Smooth muscle cell (in vitro differentiated cells): ENCODE measurements at regions not wholly inside any gene's neighbourhood (a gene's known extent, or its start where the extent isn't known, plus 50 kb on each side); places are given as distances from the start of the nearest gene placed in this dataset.
"Not testable (repeated sequence)": the region's sequence is repeated elsewhere in the genome, so short reads cannot be mapped to it uniquely, and the experiment has no call there.

Source experiments
- DNase-seq: peaks from one replicate; lab custom pipeline; 2025; ENCODE audit not compliant: unreplicated experiment; lab: John Stamatoyannopoulos, UW
- H2AFZ ChIP-seq: fragments of 200-600 bp; sonication (generic); 2 replicates; pipeline ENCODE4 v1.6.0; 2016; ENCODE audit warnings: antibody characterized with exemption, low read depth, mild to moderate bottlenecking
- H3F3A ChIP-seq: fragments of 200-600 bp; sonication (generic); 2 replicates; pipeline ENCODE4 v1.6.0; 2017; ENCODE audit warnings: antibody characterized with exemption, low read depth
- H3K27ac ChIP-seq: fragments of 200-600 bp; sonication (generic); 2 replicates; pipeline ENCODE4 v1.5.1; 2016; ENCODE audit warnings: low read depth, mild to moderate bottlenecking
- H3K27me3 ChIP-seq: fragments of 200-600 bp; sonication (generic); 2 replicates; pipeline ENCODE4 v1.6.1; 2016; ENCODE audit warnings: low read depth, mild to moderate bottlenecking
- H3K36me3 ChIP-seq: fragments of 200-600 bp; sonication (generic); 2 replicates; pipeline ENCODE4 v1.5.1; 2016; ENCODE audit warnings: low read depth
- H3K4me1 ChIP-seq: fragments of 200-600 bp; sonication (generic); 2 replicates; pipeline ENCODE4 v1.5.1; 2016; ENCODE audit warnings: low read depth
- H3K4me2 ChIP-seq: fragments of 200-600 bp; sonication (generic); 2 replicates; pipeline ENCODE4 v1.6.0; 2016; ENCODE audit warnings: mild to moderate bottlenecking
- H3K4me3 ChIP-seq: fragments of 200-600 bp; sonication (generic); 2 replicates; pipeline ENCODE4 v1.5.1; 2016; ENCODE audit warnings: mild to moderate bottlenecking
- H3K79me2 ChIP-seq: fragments of 200-600 bp; sonication (generic); 2 replicates; pipeline ENCODE4 v1.6.0; 2016; ENCODE audit warnings: low read depth, mild to moderate bottlenecking
- H3K9ac ChIP-seq: fragments of 200-600 bp; sonication (generic); 2 replicates; pipeline ENCODE4 v1.6.0; 2016; ENCODE audit warnings: low read depth
- H3K9me3 ChIP-seq: fragments of 200-600 bp; sonication (generic); replicated peaks from 2 replicates; pipeline ENCODE4 v1.5.1; 2016; ENCODE audit warnings: low read depth
- H4K20me1 ChIP-seq: fragments of 200-600 bp; sonication (generic); 2 replicates; pipeline ENCODE4 v1.6.0; 2016; ENCODE audit warnings: low read depth
- CTCF ChIP-seq: fragments of 200-600 bp; sonication (generic); IDR thresholded peaks from 2 replicates; pipeline ENCODE4 v1.5.1; 2017; ENCODE audit warnings: borderline replicate concordance, mild to moderate bottlenecking, antibody characterized with exemption; ENCODE audit not compliant: insufficient read depth, poor library complexity, severe bottlenecking
- WGBS: methylation state at CpG from one replicate; pipeline ENCODE4 v1.1.7; 2016; ENCODE audit warnings: low lambda C conversion rate; 5-methylcytosine and 5-hydroxymethylcytosine counted together

GRCh38 chrX:131869182-131869581 lies 153.9 kb upstream of the STK26 start:
- no peaks in the 10 kb centered on the region for H4K20me1 ChIP-seq
- no peak overlapping the region for H3K4me3 ChIP-seq
- H3K9me3 ChIP-seq, result no peaks in the 10 kb centered on the region
- no peaks in the 10 kb centered on the region for H3K27me3 ChIP-seq
- H3K9ac ChIP-seq, result no peak overlapping the region
- no peaks in the 10 kb centered on the region for H3F3A ChIP-seq
- no peak for DNase-seq
- TF ChIP-seq CTCF, result no peak
- H3K36me3 ChIP-seq, result no peaks in the 10 kb centered on the region
- no peak overlapping the region for H3K27ac ChIP-seq
- H3K4me1 ChIP-seq, result no peaks in the 10 kb centered on the region
- no peaks in the 10 kb centered on the region for H3K79me2 ChIP-seq
- H2AFZ ChIP-seq, result no peak overlapping the region
- no peak overlapping the region for H3K4me2 ChIP-seq

GRCh38 chrX:131874300-131874699 lies 148.8 kb upstream of the STK26 start:
- no peak overlapping the region for H2AFZ ChIP-seq
- no peaks in the 10 kb centered on the region for H3K79me2 ChIP-seq
- no peak overlapping the region for H3K4me2 ChIP-seq
- no peaks in the 10 kb centered on the region for H4K20me1 ChIP-seq
- WGBS, result 59% methylated on average over 3 of the region's 3 CpGs
- H3K9ac ChIP-seq, result no peak overlapping the region
- no peak overlapping the region for H3K4me3 ChIP-seq
- DNase-seq, result no peak
- H3F3A ChIP-seq, result no peaks in the 10 kb centered on the region
- TF ChIP-seq CTCF, result no peak
- H3K27me3 ChIP-seq, result no peaks in the 10 kb centered on the region
- H3K4me1 ChIP-seq, result no peaks in the 10 kb centered on the region
- H3K27ac ChIP-seq, result no peak overlapping the region
- H3K9me3 ChIP-seq, result no peaks in the 10 kb centered on the region
- H3K36me3 ChIP-seq, result no peaks in the 10 kb centered on the region

- not testable (repeated sequence) for H3K27ac ChIP-seq, DNase-seq, H3K79me2 ChIP-seq, H3K4me3 ChIP-seq, H3K9ac ChIP-seq, H2AFZ ChIP-seq, H3K27me3 ChIP-seq, H3K4me2 ChIP-seq, H4K20me1 ChIP-seq, H3K9me3 ChIP-seq, H3F3A ChIP-seq, H3K36me3 ChIP-seq, H3K4me1 ChIP-seq
- 95% methylated on average over 1 of the region's 1 CpG for WGBS
Measured at GRCh38 chrX:131875827-131876226, 147.3 kb upstream of the STK26 start.

GRCh38 chrX:131881194-131881593 lies 141.9 kb upstream of the STK26 start:
- no peak overlapping the region for H3K27ac ChIP-seq
- WGBS, result 80% methylated on average over 5 of the region's 5 CpGs

GRCh38 chrX:131885042-131885441 lies 138.1 kb upstream of the STK26 start:
- H3K27me3 ChIP-seq, DNase-seq, H3K79me2 ChIP-seq, H3K4me3 ChIP-seq, H3K4me2 ChIP-seq, H4K20me1 ChIP-seq, H3K36me3 ChIP-seq, H3K9me3 ChIP-seq, H3K9ac ChIP-seq, H3F3A ChIP-seq, H3K27ac ChIP-seq, H3K4me1 ChIP-seq, H2AFZ ChIP-seq: not testable (repeated sequence)
- 72% methylated on average over 1 of the region's 1 CpG for WGBS

More at GRCh38 chrX:131881194-131881593, 141.9 kb upstream of the STK26 start:
- no peaks in the 10 kb centered on the region for H3K36me3 ChIP-seq
- DNase-seq, result no peak
- H3K4me2 ChIP-seq, result no peak overlapping the region
- H3F3A ChIP-seq, result no peaks in the 10 kb centered on the region
- no peaks in the 10 kb centered on the region for H3K9me3 ChIP-seq
- no peaks in the 10 kb centered on the region for H3K79me2 ChIP-seq
- no peaks in the 10 kb centered on the region for H3K4me1 ChIP-seq
- H2AFZ ChIP-seq, result no peak overlapping the region
- no peak overlapping the region for H3K4me3 ChIP-seq
- no peaks in the 10 kb centered on the region for H3K27me3 ChIP-seq
- H4K20me1 ChIP-seq, result no peaks in the 10 kb centered on the region
- no peak overlapping the region for H3K9ac ChIP-seq
- TF ChIP-seq CTCF, result no peak

GRCh38 chrX:131893857-131894256 lies 129.2 kb upstream of the STK26 start:
- not testable (repeated sequence) for H4K20me1 ChIP-seq, DNase-seq, H3K36me3 ChIP-seq, H3K79me2 ChIP-seq, H3K27me3 ChIP-seq, H3F3A ChIP-seq, H3K4me1 ChIP-seq, H3K27ac ChIP-seq, H3K4me2 ChIP-seq, H2AFZ ChIP-seq, H3K9ac ChIP-seq, H3K4me3 ChIP-seq, H3K9me3 ChIP-seq
- 77% methylated on average over 3 of the region's 3 CpGs for WGBS
